Activated B cell treated with CpG ODN at 0.5 μM for 24 hours (primary cell): ENCODE measurements at regions not wholly inside any gene's neighbourhood (a gene's known extent, or its start where the extent isn't known, plus 50 kb on each side); places are given as distances from the start of the nearest gene placed in this dataset.

ENCODE experiments used
- ATAC-seq: fragments of 200-7000 bp; cut with Tn5 transposase; one replicate; pipeline ENCODE4 v1.10.0; 2021; ENCODE audit warnings: low read depth, mild to moderate bottlenecking, moderate library complexity
- CTCF ChIA-PET: fragments of 350-600 bp; sonication (Branson Sonifier 250); formaldehyde crosslinking; loops from one replicate; lab custom pipeline; 2021; ENCODE audit warnings: antibody characterized with exemption; lab: Charles Lee
- POLR2A ChIA-PET: fragments of 350-600 bp; sonication (Branson Sonifier 250); formaldehyde crosslinking; loops from one replicate; lab custom pipeline; 2021; ENCODE audit warnings: antibody characterized with exemption; lab: Charles Lee
- DNase-seq: peaks from one replicate; pipeline ENCODE4 v3.0.0; 2022
- H3K27ac Mint-ChIP-seq: one replicate; pipeline ENCODE4 v1.8.0; 2020; ENCODE audit warnings: mixed read lengths
- H3K27me3 Mint-ChIP-seq: one replicate; pipeline ENCODE4 v1.8.0; 2021; ENCODE audit warnings: mixed read lengths
- H3K36me3 Mint-ChIP-seq: one replicate; pipeline ENCODE4 v1.8.0; 2021; ENCODE audit warnings: low read depth, mixed read lengths
- H3K4me1 Mint-ChIP-seq: one replicate; pipeline ENCODE4 v1.8.0; 2021; ENCODE audit warnings: mixed read lengths
- H3K4me3 Mint-ChIP-seq: one replicate; pipeline ENCODE4 v1.8.0; 2020; ENCODE audit warnings: mild to moderate bottlenecking, mixed read lengths
- H3K9me3 Mint-ChIP-seq: one replicate; pipeline ENCODE4 v1.8.0; 2020; ENCODE audit warnings: mixed read lengths
- CTCF ChIP-seq: fragments of 200-600 bp; IDR thresholded peaks from one replicate; pipeline ENCODE4 v1.8.0; 2022; ENCODE audit warnings: antibody characterized with exemption, mild to moderate bottlenecking
- intact Hi-C: fragments of 100-400 bp; cut with micrococcal nuclease; formaldehyde crosslinking; loops from one replicate; pipeline ENCODE4 v1.15.1; 2024

- intact Hi-C loops, result no loop called here
- H3K27ac Mint-ChIP-seq, result no peak overlapping the region
- no peaks in the 10 kb centered on the region for H3K36me3 Mint-ChIP-seq
- CTCF ChIA-PET, result no interaction called here
- H3K4me1 Mint-ChIP-seq, result peaks cover 2% of the 10 kb centered on the region
- no peak for ATAC-seq
- no peak overlapping the region for H3K4me3 Mint-ChIP-seq
- no peak for TF ChIP-seq CTCF
- no peak for DNase-seq
- H3K27me3 Mint-ChIP-seq, result peaks cover 17% of the 10 kb centered on the region
- POLR2A ChIA-PET, result no interaction called here
- H3K9me3 Mint-ChIP-seq, result no peaks in the 10 kb centered on the region
Measured at GRCh38 chr4:1563241-1563640, 120.9 kb downstream of the FAM53A start.

GRCh38 chr4:1562771-1563170 lies 121.3 kb downstream of the FAM53A start:
- no peaks in the 10 kb centered on the region for H3K36me3 Mint-ChIP-seq

GRCh38 chr4:1562371-1562770 lies 121.7 kb downstream of the FAM53A start:
- Mint-ChIP-seq H3K4me1 (peaks cover 2% of the 10 kb centered on the region), H3K36me3 (no peaks in the 10 kb centered on the region), H3K27ac (no peak overlapping the region), H3K9me3 (no peaks in the 10 kb centered on the region), H3K27me3 (peaks cover 17% of the 10 kb centered on the region), H3K4me3 (no peak overlapping the region)
- CTCF ChIA-PET, result no interaction called here
- ATAC-seq, result no peak
- DNase-seq, result no peak
- TF ChIP-seq CTCF, result no peak
- intact Hi-C loops, result no loop called here
- POLR2A ChIA-PET, result no interaction called here

More at GRCh38 chr4:1562771-1563170, 121.3 kb downstream of the FAM53A start:
- DNase-seq (no peak), ATAC-seq (no peak)
- Mint-ChIP-seq H3K4me1 (peaks cover 2% of the 10 kb centered on the region), H3K4me3 (no peak overlapping the region), H3K27me3 (peaks cover 17% of the 10 kb centered on the region), H3K27ac (no peak overlapping the region), H3K9me3 (no peaks in the 10 kb centered on the region)
- intact Hi-C loops, result no loop called here
- TF ChIP-seq CTCF, result no peak
- CTCF ChIA-PET, result no interaction called here
- POLR2A ChIA-PET, result no interaction called here

GRCh38 chr4:1561286-1561990 lies 122.7 kb downstream of the FAM53A start:
- H3K4me1 Mint-ChIP-seq, result peaks cover 2% of the 10 kb centered on the region
- ChIA-PET POLR2A (no interaction called here), CTCF (no interaction called here)
- no peak overlapping the region for H3K4me3 Mint-ChIP-seq
- DNase-seq, result no peak
- no peaks in the 10 kb centered on the region for H3K36me3 Mint-ChIP-seq
- intact Hi-C loops, result no loop called here
- H3K27me3 Mint-ChIP-seq, result peaks cover 23% of the 10 kb centered on the region
- H3K27ac Mint-ChIP-seq, result no peak overlapping the region
- no peak for ATAC-seq
- no peak for TF ChIP-seq CTCF
- H3K9me3 Mint-ChIP-seq, result no peaks in the 10 kb centered on the region

- POLR2A ChIA-PET, result no interaction called here
Measured at GRCh38 chr4:1559896-1560650, 124.0 kb downstream of the FAM53A start.

More at GRCh38 chr4:1559896-1560650, 124.0 kb downstream of the FAM53A start:
- intact Hi-C loops, result no loop called here
- Mint-ChIP-seq H3K4me1 (no peaks in the 10 kb centered on the region), H3K4me3 (no peak overlapping the region), H3K27me3 (peaks cover 21% of the 10 kb centered on the region), H3K9me3 (no peaks in the 10 kb centered on the region), H3K36me3 (no peaks in the 10 kb centered on the region), H3K27ac (no peak overlapping the region)
- ATAC-seq (no peak), DNase-seq (no peak)
- TF ChIP-seq CTCF, result no peak
- CTCF ChIA-PET, result no interaction called here
